ENCODE measurements at regions not wholly inside any gene's neighbourhood (a gene's known extent, or its start where the extent isn't known, plus 50 kb on each side); places are given as distances from the start of the nearest gene placed in this dataset.

- H3K4me3 Mint-ChIP-seq = no peak overlapping the region
- no peaks in the 10 kb centered on the region for H3K4me1 Mint-ChIP-seq
- H3K9me3 Mint-ChIP-seq = no peaks in the 10 kb centered on the region
- H3K27ac Mint-ChIP-seq = no peak overlapping the region
- H3K27me3 Mint-ChIP-seq = peaks cover 4 to 15% of the 10 kb centered on the region in 2 donors
- ATAC-seq (replicated peaks) (no peak), DNase-seq (no peak)
- no peaks in the 10 kb centered on the region for H3K36me3 Mint-ChIP-seq
Observed at GRCh38 chr13:109904218-109904617, 117.8 kb upstream of the IRS2 start.

- ATAC-seq (replicated peaks) (no peak), DNase-seq (no peak)
- Mint-ChIP-seq H3K27ac (no peak overlapping the region), H3K9me3 (no peaks in the 10 kb centered on the region), H3K27me3 (peaks cover 4 to 15% of the 10 kb centered on the region in 2 donors), H3K4me3 (no peak overlapping the region), H3K36me3 (no peaks in the 10 kb centered on the region), H3K4me1 (no peaks in the 10 kb centered on the region)
Observed at GRCh38 chr13:109900741-109901140, 114.4 kb upstream of the IRS2 start.

- peaks cover 4 to 15% of the 10 kb centered on the region in 2 donors for H3K27me3 Mint-ChIP-seq
- H3K9me3 Mint-ChIP-seq = no peaks in the 10 kb centered on the region
- H3K4me3 Mint-ChIP-seq = no peak overlapping the region
- H3K4me1 Mint-ChIP-seq = no peaks in the 10 kb centered on the region
- H3K36me3 Mint-ChIP-seq = no peaks in the 10 kb centered on the region
- no peak for ATAC-seq (replicated peaks)
- no peak for DNase-seq
- no peak overlapping the region for H3K27ac Mint-ChIP-seq
Observed at GRCh38 chr13:109900320-109900719, 113.9 kb upstream of the IRS2 start.

GRCh38 chr13:109899748-109900147 lies 113.4 kb upstream of the IRS2 start:
- no peaks in the 10 kb centered on the region for H3K9me3 Mint-ChIP-seq
- peaks cover 4 to 15% of the 10 kb centered on the region in 2 donors for H3K27me3 Mint-ChIP-seq
- H3K4me3 Mint-ChIP-seq = no peak overlapping the region
- no peaks in the 10 kb centered on the region for H3K4me1 Mint-ChIP-seq
- H3K36me3 Mint-ChIP-seq = no peaks in the 10 kb centered on the region
- no peak for DNase-seq
- no peak for ATAC-seq (replicated peaks)
- no peak overlapping the region for H3K27ac Mint-ChIP-seq

- Mint-ChIP-seq H3K9me3 (no peaks in the 10 kb centered on the region), H3K27me3 (peaks cover 4 to 15% of the 10 kb centered on the region in 2 donors), H3K27ac (no peak overlapping the region), H3K4me1 (no peaks in the 10 kb centered on the region), H3K4me3 (no peak overlapping the region), H3K36me3 (no peaks in the 10 kb centered on the region)
- DNase-seq (no peak), ATAC-seq (replicated peaks) (no peak)
Observed at GRCh38 chr13:109899316-109899715, 112.9 kb upstream of the IRS2 start.

GRCh38 chr13:109897988-109898624 lies 111.7 kb upstream of the IRS2 start:
- H3K4me3 Mint-ChIP-seq = no peak overlapping the region
- H3K9me3 Mint-ChIP-seq = no peaks in the 10 kb centered on the region
- H3K4me1 Mint-ChIP-seq = no peaks in the 10 kb centered on the region
- H3K27ac Mint-ChIP-seq = no peak overlapping the region
- peaks cover 4 to 10% of the 10 kb centered on the region in 2 donors for H3K27me3 Mint-ChIP-seq
- no peak for ATAC-seq (replicated peaks)
- H3K36me3 Mint-ChIP-seq = no peaks in the 10 kb centered on the region
- no peak for DNase-seq

- Mint-ChIP-seq H3K27me3 (no peaks in the 10 kb centered on the region), H3K9me3 (peaks cover 0 to 6% of the 10 kb centered on the region in 2 donors), H3K36me3 (no peaks in the 10 kb centered on the region), H3K27ac (no peak overlapping the region), H3K4me3 (no peak overlapping the region), H3K4me1 (no peaks in the 10 kb centered on the region)
- DNase-seq (no peak), ATAC-seq (replicated peaks) (no peak)
Observed at GRCh38 chr13:109892101-109892500, 105.7 kb upstream of the IRS2 start.

- H3K27ac Mint-ChIP-seq = no peak overlapping the region
- H3K4me3 Mint-ChIP-seq = no peak overlapping the region
- no peaks in the 10 kb centered on the region for H3K36me3 Mint-ChIP-seq
- no peaks in the 10 kb centered on the region for H3K4me1 Mint-ChIP-seq
- no peaks in the 10 kb centered on the region for H3K27me3 Mint-ChIP-seq
- H3K9me3 Mint-ChIP-seq = peaks cover 0 to 6% of the 10 kb centered on the region in 2 donors
- no peak for ATAC-seq (replicated peaks)
- DNase-seq = no peak
Observed at GRCh38 chr13:109885235-109885634, 98.9 kb upstream of the IRS2 start.

- DNase-seq (no peak), ATAC-seq (replicated peaks) (peak in 1 of 2 donors; percentile 38)
- H3K4me1 Mint-ChIP-seq = no peaks in the 10 kb centered on the region
- no peaks in the 10 kb centered on the region for H3K27me3 Mint-ChIP-seq
- H3K9me3 Mint-ChIP-seq = peaks cover 0 to 6% of the 10 kb centered on the region in 2 donors
- H3K27ac Mint-ChIP-seq = no peak overlapping the region
- no peaks in the 10 kb centered on the region for H3K36me3 Mint-ChIP-seq
- no peak overlapping the region for H3K4me3 Mint-ChIP-seq
Observed at GRCh38 chr13:109884462-109884861, 98.1 kb upstream of the IRS2 start.

GRCh38 chr13:109883181-109884180 lies 97.1 kb upstream of the IRS2 start:
- peaks cover 0 to 4% of the 10 kb centered on the region in 2 donors for H3K9me3 Mint-ChIP-seq
- H3K36me3 Mint-ChIP-seq = no peaks in the 10 kb centered on the region
- no peak overlapping the region for H3K27ac Mint-ChIP-seq
- no peak overlapping the region for H3K4me3 Mint-ChIP-seq
- no peak for ATAC-seq (replicated peaks)
- no peak for DNase-seq
- no peaks in the 10 kb centered on the region for H3K4me1 Mint-ChIP-seq
- H3K27me3 Mint-ChIP-seq = no peaks in the 10 kb centered on the region

- Mint-ChIP-seq H3K9me3 (no peaks in the 10 kb centered on the region), H3K36me3 (no peaks in the 10 kb centered on the region), H3K4me1 (no peaks in the 10 kb centered on the region), H3K27ac (no peak overlapping the region), H3K27me3 (no peaks in the 10 kb centered on the region), H3K4me3 (no peak overlapping the region)
- no peak for DNase-seq
- ATAC-seq (replicated peaks) = no peak
Observed at GRCh38 chr13:109881961-109882558, 95.7 kb upstream of the IRS2 start.

- Mint-ChIP-seq H3K9me3 (no peaks in the 10 kb centered on the region), H3K36me3 (no peaks in the 10 kb centered on the region), H3K27ac (no peak overlapping the region), H3K4me1 (no peaks in the 10 kb centered on the region), H3K4me3 (no peak overlapping the region), H3K27me3 (no peaks in the 10 kb centered on the region)
- DNase-seq (no peak), ATAC-seq (replicated peaks) (no peak)
Observed at GRCh38 chr13:109881347-109881725, 95.0 kb upstream of the IRS2 start.

- Mint-ChIP-seq H3K27ac (no peak overlapping the region), H3K4me1 (no peaks in the 10 kb centered on the region), H3K4me3 (no peak overlapping the region), H3K9me3 (no peaks in the 10 kb centered on the region), H3K27me3 (peaks cover 0 to 2% of the 10 kb centered on the region in 2 donors), H3K36me3 (no peaks in the 10 kb centered on the region)
- ATAC-seq (replicated peaks) (no peak), DNase-seq (no peak)
Observed at GRCh38 chr13:109880371-109881346, 94.3 kb upstream of the IRS2 start.

GRCh38 chr13:109879338-109879737 lies 93.0 kb upstream of the IRS2 start:
- no peak for DNase-seq
- Mint-ChIP-seq H3K27me3 (peaks cover 8 to 9% of the 10 kb centered on the region in 2 donors), H3K27ac (no peak overlapping the region), H3K9me3 (no peaks in the 10 kb centered on the region), H3K36me3 (no peaks in the 10 kb centered on the region), H3K4me1 (no peaks in the 10 kb centered on the region), H3K4me3 (no peak overlapping the region)
- ATAC-seq (replicated peaks) = no peak
